Smooth muscle cell (in vitro differentiated cells): ENCODE measurements at regions not wholly inside any gene's neighbourhood (a gene's known extent, or its start where the extent isn't known, plus 50 kb on each side); places are given as distances from the start of the nearest gene placed in this dataset.

Experiments
- DNase-seq: peaks from one replicate; lab custom pipeline; 2025; ENCODE audit not compliant: unreplicated experiment; lab: John Stamatoyannopoulos, UW
- H2AFZ ChIP-seq: fragments of 200-600 bp; sonication (generic); 2 replicates; pipeline ENCODE4 v1.6.0; 2016; ENCODE audit warnings: antibody characterized with exemption, low read depth, mild to moderate bottlenecking
- H3F3A ChIP-seq: fragments of 200-600 bp; sonication (generic); 2 replicates; pipeline ENCODE4 v1.6.0; 2017; ENCODE audit warnings: antibody characterized with exemption, low read depth
- H3K27ac ChIP-seq: fragments of 200-600 bp; sonication (generic); 2 replicates; pipeline ENCODE4 v1.5.1; 2016; ENCODE audit warnings: low read depth, mild to moderate bottlenecking
- H3K27me3 ChIP-seq: fragments of 200-600 bp; sonication (generic); 2 replicates; pipeline ENCODE4 v1.6.1; 2016; ENCODE audit warnings: low read depth, mild to moderate bottlenecking
- H3K36me3 ChIP-seq: fragments of 200-600 bp; sonication (generic); 2 replicates; pipeline ENCODE4 v1.5.1; 2016; ENCODE audit warnings: low read depth
- H3K4me1 ChIP-seq: fragments of 200-600 bp; sonication (generic); 2 replicates; pipeline ENCODE4 v1.5.1; 2016; ENCODE audit warnings: low read depth
- H3K4me2 ChIP-seq: fragments of 200-600 bp; sonication (generic); 2 replicates; pipeline ENCODE4 v1.6.0; 2016; ENCODE audit warnings: mild to moderate bottlenecking
- H3K4me3 ChIP-seq: fragments of 200-600 bp; sonication (generic); 2 replicates; pipeline ENCODE4 v1.5.1; 2016; ENCODE audit warnings: mild to moderate bottlenecking
- H3K79me2 ChIP-seq: fragments of 200-600 bp; sonication (generic); 2 replicates; pipeline ENCODE4 v1.6.0; 2016; ENCODE audit warnings: low read depth, mild to moderate bottlenecking
- H3K9ac ChIP-seq: fragments of 200-600 bp; sonication (generic); 2 replicates; pipeline ENCODE4 v1.6.0; 2016; ENCODE audit warnings: low read depth
- H3K9me3 ChIP-seq: fragments of 200-600 bp; sonication (generic); replicated peaks from 2 replicates; pipeline ENCODE4 v1.5.1; 2016; ENCODE audit warnings: low read depth
- H4K20me1 ChIP-seq: fragments of 200-600 bp; sonication (generic); 2 replicates; pipeline ENCODE4 v1.6.0; 2016; ENCODE audit warnings: low read depth
- WGBS: methylation state at CpG from one replicate; pipeline ENCODE4 v1.1.7; 2016; ENCODE audit warnings: low lambda C conversion rate; 5-methylcytosine and 5-hydroxymethylcytosine counted together
- TF ChIP-seq, protein P1 (sequence below): fragments of 200-600 bp; sonication (generic); IDR thresholded peaks from 2 replicates; pipeline ENCODE4 v1.5.1; 2017; ENCODE audit warnings: borderline replicate concordance, mild to moderate bottlenecking, antibody characterized with exemption; ENCODE audit not compliant: insufficient read depth, poor library complexity, severe bottlenecking

GRCh38 chr1:114335273-114335672, 175.7 kb downstream of the TRIM33 start:
- no peak overlapping the region for H3K9ac ChIP-seq
- H2AFZ ChIP-seq, result no peak overlapping the region
- H3K27ac ChIP-seq, result no peak overlapping the region
- no peaks in the 10 kb centered on the region for H3F3A ChIP-seq
- no peaks in the 10 kb centered on the region for H4K20me1 ChIP-seq
- TF ChIP-seq, protein P1, sequence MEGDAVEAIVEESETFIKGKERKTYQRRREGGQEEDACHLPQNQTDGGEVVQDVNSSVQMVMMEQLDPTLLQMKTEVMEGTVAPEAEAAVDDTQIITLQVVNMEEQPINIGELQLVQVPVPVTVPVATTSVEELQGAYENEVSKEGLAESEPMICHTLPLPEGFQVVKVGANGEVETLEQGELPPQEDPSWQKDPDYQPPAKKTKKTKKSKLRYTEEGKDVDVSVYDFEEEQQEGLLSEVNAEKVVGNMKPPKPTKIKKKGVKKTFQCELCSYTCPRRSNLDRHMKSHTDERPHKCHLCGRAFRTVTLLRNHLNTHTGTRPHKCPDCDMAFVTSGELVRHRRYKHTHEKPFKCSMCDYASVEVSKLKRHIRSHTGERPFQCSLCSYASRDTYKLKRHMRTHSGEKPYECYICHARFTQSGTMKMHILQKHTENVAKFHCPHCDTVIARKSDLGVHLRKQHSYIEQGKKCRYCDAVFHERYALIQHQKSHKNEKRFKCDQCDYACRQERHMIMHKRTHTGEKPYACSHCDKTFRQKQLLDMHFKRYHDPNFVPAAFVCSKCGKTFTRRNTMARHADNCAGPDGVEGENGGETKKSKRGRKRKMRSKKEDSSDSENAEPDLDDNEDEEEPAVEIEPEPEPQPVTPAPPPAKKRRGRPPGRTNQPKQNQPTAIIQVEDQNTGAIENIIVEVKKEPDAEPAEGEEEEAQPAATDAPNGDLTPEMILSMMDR, result no peak
- no peak for DNase-seq
- H3K79me2 ChIP-seq, result no peaks in the 10 kb centered on the region
- H3K4me1 ChIP-seq, result no peaks in the 10 kb centered on the region
- H3K9me3 ChIP-seq, result no peaks in the 10 kb centered on the region
- H3K27me3 ChIP-seq, result no peaks in the 10 kb centered on the region
- no peak overlapping the region for H3K4me2 ChIP-seq
- no peak overlapping the region for H3K4me3 ChIP-seq
- no peaks in the 10 kb centered on the region for H3K36me3 ChIP-seq

DNA sequence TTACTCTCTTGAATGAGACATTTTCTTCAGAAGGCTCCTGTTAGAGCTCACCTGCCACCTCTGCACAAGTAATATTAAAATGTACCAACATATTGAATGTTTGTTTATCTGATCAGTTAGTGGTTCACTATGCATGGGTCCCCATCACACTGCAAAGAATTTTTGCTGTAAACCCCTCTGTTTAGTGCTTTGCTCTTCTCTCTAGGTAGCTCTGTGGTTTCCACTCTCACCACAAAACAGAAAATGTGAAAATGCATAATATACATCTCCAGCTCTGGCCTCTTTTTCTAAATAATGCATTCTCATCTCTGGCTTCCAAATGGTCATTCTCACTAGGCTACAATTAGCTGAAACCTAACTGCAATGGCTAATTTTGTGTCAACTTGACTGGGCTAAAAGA, 176.7 kb downstream of the TRIM33 start:
- Histone ChIP-seq H3K36me3 (no peaks in the 10 kb centered on the region), H3K9me3 (no peaks in the 10 kb centered on the region), H3K27me3 (no peaks in the 10 kb centered on the region), H3K9ac (no peak overlapping the region), H3K4me1 (no peaks in the 10 kb centered on the region), H3K4me2 (no peak overlapping the region), H2AFZ (no peak overlapping the region), H3K79me2 (no peaks in the 10 kb centered on the region), H3F3A (no peaks in the 10 kb centered on the region), H4K20me1 (no peaks in the 10 kb centered on the region), H3K4me3 (no peak overlapping the region), H3K27ac (no peak overlapping the region)
- DNase-seq, result no peak
- TF ChIP-seq, protein P1, result no peak

DNA sequence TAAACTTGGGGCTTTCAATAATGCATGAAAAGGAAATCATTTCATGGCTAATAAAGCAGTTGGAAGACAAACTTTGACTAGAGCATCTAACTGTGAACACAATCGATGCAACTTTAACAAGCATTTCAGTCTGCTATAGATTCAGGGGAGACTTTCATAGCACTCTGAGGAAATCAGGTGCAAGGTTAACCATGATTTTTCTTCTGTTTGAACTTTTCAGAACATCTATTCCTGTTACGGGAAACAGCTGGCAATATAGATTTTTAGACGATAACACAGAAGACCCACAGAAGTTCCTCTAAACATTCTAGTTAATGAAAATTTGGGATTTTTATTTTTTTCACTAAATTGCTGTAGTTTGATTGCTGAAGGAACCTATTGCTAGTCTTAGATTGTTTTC, 177.3 kb downstream of the TRIM33 start:
- no peak overlapping the region for H3K9ac ChIP-seq
- H4K20me1 ChIP-seq, result no peaks in the 10 kb centered on the region
- H3K36me3 ChIP-seq, result no peaks in the 10 kb centered on the region
- H3K4me1 ChIP-seq, result no peaks in the 10 kb centered on the region
- H3K27me3 ChIP-seq, result no peaks in the 10 kb centered on the region
- TF ChIP-seq, protein P1, result no peak
- no peak overlapping the region for H2AFZ ChIP-seq
- 90% methylated on average over 3 of the region's 3 CpGs for WGBS
- no peaks in the 10 kb centered on the region for H3F3A ChIP-seq
- H3K27ac ChIP-seq, result no peak overlapping the region
- DNase-seq, result no peak
- H3K9me3 ChIP-seq, result no peaks in the 10 kb centered on the region
- no peak overlapping the region for H3K4me3 ChIP-seq
- H3K4me2 ChIP-seq, result no peak overlapping the region
- H3K79me2 ChIP-seq, result no peaks in the 10 kb centered on the region

DNA sequence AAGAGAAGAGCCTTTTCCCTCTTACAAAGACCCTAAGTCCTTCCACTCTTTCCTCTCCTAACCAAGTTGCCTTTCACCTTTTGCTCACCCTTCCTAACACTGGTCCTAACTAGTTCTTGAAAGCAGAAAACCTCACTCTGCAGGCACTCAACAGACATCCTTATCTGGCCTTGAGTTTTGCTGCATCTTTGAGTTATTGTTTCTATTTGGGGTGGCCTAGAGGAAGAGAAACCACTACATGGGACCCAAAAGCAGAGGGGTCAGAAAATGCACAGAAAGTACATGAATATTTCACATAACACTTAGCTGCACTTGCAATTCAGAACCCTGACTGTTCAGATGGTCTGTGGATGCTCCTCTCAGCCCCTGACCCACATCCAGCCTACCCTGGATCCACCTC, 178.3 kb upstream of the SYT6 start:
- Histone ChIP-seq H2AFZ (no peak overlapping the region), H3K9me3 (no peaks in the 10 kb centered on the region), H3K4me2 (no peak overlapping the region), H3F3A (no peaks in the 10 kb centered on the region), H3K36me3 (no peaks in the 10 kb centered on the region), H3K4me1 (no peaks in the 10 kb centered on the region), H3K27ac (no peak overlapping the region), H3K9ac (no peak overlapping the region), H3K4me3 (no peak overlapping the region), H4K20me1 (no peaks in the 10 kb centered on the region), H3K79me2 (no peaks in the 10 kb centered on the region), H3K27me3 (no peaks in the 10 kb centered on the region)
- DNase-seq, result no peak
- TF ChIP-seq, protein P1, result no peak
